Suprapubic skin (tissue), 4 donors: ENCODE measurements at regions not wholly inside any gene's neighbourhood (a gene's known extent, or its start where the extent isn't known, plus 50 kb on each side); places are given as distances from the start of the nearest gene placed in this dataset.

Source experiments
- DNase-seq, 2 donors: peaks; one replicate each; pipeline ENCODE4 v3.0.0-alpha.2; 2019; ENCODE audit warnings: low spot score in 2 of 2
- H3K27ac ChIP-seq: fragments of 200-600 bp; sonication (generic); one replicate; pipeline ENCODE4 v1.5.1; 2019
- H3K27me3 ChIP-seq: fragments of 200-600 bp; sonication (generic); one replicate; pipeline ENCODE4 v1.5.1; 2019
- H3K36me3 ChIP-seq: fragments of 200-600 bp; sonication (generic); one replicate; pipeline ENCODE4 v1.5.1; 2019
- H3K4me1 ChIP-seq: fragments of 200-600 bp; sonication (generic); one replicate; pipeline ENCODE4 v1.5.1; 2019
- H3K4me3 ChIP-seq: fragments of 200-600 bp; sonication (generic); one replicate; pipeline ENCODE4 v1.5.1; 2019; ENCODE audit warnings: mild to moderate bottlenecking
- H3K9me3 ChIP-seq: fragments of 200-600 bp; sonication (generic); one replicate; pipeline ENCODE4 v1.5.1; 2019
- EP300 ChIP-seq: sonication (generic); formaldehyde crosslinking; IDR thresholded peaks from one replicate; pipeline ENCODE4 v1.6.1; 2017; ENCODE audit warnings: antibody characterized with exemption
- POLR2A ChIP-seq, 2 donors: fragments of 450-650 bp; IDR thresholded peaks; one replicate each; pipeline ENCODE4 v1.6.1; 2017; ENCODE audit warnings: antibody characterized with exemption in 2 of 2, mild to moderate bottlenecking in 2 of 2, moderate library complexity in 2 of 2
- POLR2AphosphoS5 ChIP-seq, 3 donors: sonication (generic); formaldehyde crosslinking; IDR thresholded peaks; one replicate each; pipeline ENCODE4 v1.6.1; 2017; ENCODE audit warnings: antibody characterized with exemption in 3 of 3
- WGBS: methylation state at CpG from one replicate; pipeline ENCODE4 v1.1.5; 2018; 5-methylcytosine and 5-hydroxymethylcytosine counted together
- TF ChIP-seq, protein P1 (sequence below), 2 donors: fragments of 200-600 bp in 1 of 2; fragments of 450-650 bp in 1 of 2; sonication (generic) in 1 of 2; IDR thresholded peaks; one replicate each; pipeline ENCODE4 v1.5.1; 2016 to 2019; ENCODE audit warnings: antibody characterized with exemption in 2 of 2, mild to moderate bottlenecking in 1 of 2, moderate library complexity in 1 of 2

GRCh38 chr3:106578911-106579310, 710.1 kb upstream of the CBLB start:
- H3K4me1 ChIP-seq, result no peaks in the 10 kb centered on the region
- H3K4me3 ChIP-seq, result no peak overlapping the region
- no peak for DNase-seq
- H3K36me3 ChIP-seq, result no peaks in the 10 kb centered on the region
- 100% methylated on average over 1 of the region's 1 CpG for WGBS
- no peaks in the 10 kb centered on the region for H3K9me3 ChIP-seq
- no peak overlapping the region for H3K27ac ChIP-seq
- H3K27me3 ChIP-seq, result no peaks in the 10 kb centered on the region
- TF ChIP-seq POLR2A (IDR thresholded peaks at IDR 0.05) (no peak), POLR2AphosphoS5 (IDR thresholded peaks at IDR 0.05) (no peak), EP300 (no peak)
- TF ChIP-seq, protein P1, sequence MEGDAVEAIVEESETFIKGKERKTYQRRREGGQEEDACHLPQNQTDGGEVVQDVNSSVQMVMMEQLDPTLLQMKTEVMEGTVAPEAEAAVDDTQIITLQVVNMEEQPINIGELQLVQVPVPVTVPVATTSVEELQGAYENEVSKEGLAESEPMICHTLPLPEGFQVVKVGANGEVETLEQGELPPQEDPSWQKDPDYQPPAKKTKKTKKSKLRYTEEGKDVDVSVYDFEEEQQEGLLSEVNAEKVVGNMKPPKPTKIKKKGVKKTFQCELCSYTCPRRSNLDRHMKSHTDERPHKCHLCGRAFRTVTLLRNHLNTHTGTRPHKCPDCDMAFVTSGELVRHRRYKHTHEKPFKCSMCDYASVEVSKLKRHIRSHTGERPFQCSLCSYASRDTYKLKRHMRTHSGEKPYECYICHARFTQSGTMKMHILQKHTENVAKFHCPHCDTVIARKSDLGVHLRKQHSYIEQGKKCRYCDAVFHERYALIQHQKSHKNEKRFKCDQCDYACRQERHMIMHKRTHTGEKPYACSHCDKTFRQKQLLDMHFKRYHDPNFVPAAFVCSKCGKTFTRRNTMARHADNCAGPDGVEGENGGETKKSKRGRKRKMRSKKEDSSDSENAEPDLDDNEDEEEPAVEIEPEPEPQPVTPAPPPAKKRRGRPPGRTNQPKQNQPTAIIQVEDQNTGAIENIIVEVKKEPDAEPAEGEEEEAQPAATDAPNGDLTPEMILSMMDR (IDR thresholded peaks at IDR 0.05), result no peak

GRCh38 chr3:106582151-106582550, 713.3 kb upstream of the CBLB start:
- Histone ChIP-seq H3K27ac (no peak overlapping the region), H3K36me3 (no peaks in the 10 kb centered on the region), H3K4me1 (no peaks in the 10 kb centered on the region), H3K27me3 (no peaks in the 10 kb centered on the region), H3K9me3 (no peaks in the 10 kb centered on the region), H3K4me3 (no peak overlapping the region)
- TF ChIP-seq, protein P1 (IDR thresholded peaks at IDR 0.05), result no peak
- no peak for TF ChIP-seq POLR2AphosphoS5 (IDR thresholded peaks at IDR 0.05)
- TF ChIP-seq EP300, result no peak
- TF ChIP-seq POLR2A (IDR thresholded peaks at IDR 0.05), result no peak
- whole genome bisulfite sequencing, result 53% methylated on average over 3 of the region's 3 CpGs
- no peak for DNase-seq

GRCh38 chr3:106587551-106587950, 718.7 kb upstream of the CBLB start:
- H3K4me1 ChIP-seq, result peaks cover 15% of the 10 kb centered on the region
- H3K36me3 ChIP-seq, result no peaks in the 10 kb centered on the region
- no peak overlapping the region for H3K4me3 ChIP-seq
- no peaks in the 10 kb centered on the region for H3K27me3 ChIP-seq
- WGBS, result 63% methylated on average over 6 of the region's 6 CpGs
- DNase-seq, result no peak
- H3K9me3 ChIP-seq, result no peaks in the 10 kb centered on the region
- no peak overlapping the region for H3K27ac ChIP-seq
- TF ChIP-seq POLR2A (IDR thresholded peaks at IDR 0.05) (no peak), POLR2AphosphoS5 (IDR thresholded peaks at IDR 0.05) (no peak)
- TF ChIP-seq, protein P1 (IDR thresholded peaks at IDR 0.05), result no peak

- peaks cover 15% of the 10 kb centered on the region for H3K4me1 ChIP-seq
- H3K9me3 ChIP-seq, result no peaks in the 10 kb centered on the region
- 63% methylated on average over 1 of the region's 1 CpG for WGBS
- DNase-seq, result no peak
- TF ChIP-seq POLR2AphosphoS5 (IDR thresholded peaks at IDR 0.05) (no peak), POLR2A (IDR thresholded peaks at IDR 0.05) (no peak), EP300 (no peak)
- TF ChIP-seq, protein P1 (IDR thresholded peaks at IDR 0.05), result no peak
- no peaks in the 10 kb centered on the region for H3K27me3 ChIP-seq
- no peak overlapping the region for H3K4me3 ChIP-seq
- H3K36me3 ChIP-seq, result no peaks in the 10 kb centered on the region
- no peak overlapping the region for H3K27ac ChIP-seq
Measured at GRCh38 chr3:106588739-106589138, 719.9 kb upstream of the CBLB start.

GRCh38 chr3:106589311-106589942, 720.6 kb upstream of the CBLB start:
- TF ChIP-seq EP300 (no peak), POLR2A (IDR thresholded peaks at IDR 0.05) (no peak), POLR2AphosphoS5 (IDR thresholded peaks at IDR 0.05) (no peak)
- TF ChIP-seq, protein P1 (IDR thresholded peaks at IDR 0.05), result no peak
- Histone ChIP-seq H3K9me3 (no peaks in the 10 kb centered on the region), H3K27ac (no peak overlapping the region), H3K36me3 (no peaks in the 10 kb centered on the region), H3K27me3 (no peaks in the 10 kb centered on the region), H3K4me1 (peaks cover 15% of the 10 kb centered on the region), H3K4me3 (no peak overlapping the region)
- DNase-seq, result no peak
- 47% methylated on average over 5 of the region's 5 CpGs for WGBS
